Fibroblast of lung (primary cell): ENCODE measurements at regions not wholly inside any gene's neighbourhood (a gene's known extent, or its start where the extent isn't known, plus 50 kb on each side); places are given as distances from the start of the nearest gene placed in this dataset.

Source experiments
- CTCF ChIP-seq, 2 donors: IDR thresholded peaks in 1 of 2; conservative IDR thresholded peaks in 1 of 2; 1 replicate in 1 of 2; 2 replicates in 1 of 2; pipeline ENCODE4 v1.5.1; 2011 to 2012; ENCODE audit warnings: low read length in 2 of 2, control low read depth in 1 of 2, inconsistent platforms in 1 of 2, low read depth in 1 of 2, mild to moderate bottlenecking in 1 of 2
- EZH2 ChIP-seq: IDR thresholded peaks from 2 replicates; pipeline ENCODE4 v1.5.1; 2012; ENCODE audit warnings: low read length, control low read depth, mild to moderate bottlenecking; ENCODE audit errors: missing control alignments

- TF ChIP-seq CTCF (conservative IDR thresholded peaks at IDR 0.05 in 1 of 2, IDR thresholded peaks at IDR 0.05 in 1 of 2; ENCODE audit: low read depth in 1 of 2, low read length in 2 of 2) (no peak), EZH2 (no peak)
These were observed 265.4 kb upstream of the TFPI start for GRCh38 chr2:187819624-187820023.
